Smooth muscle cell (in vitro differentiated cells): ENCODE measurements at regions not wholly inside any gene's neighbourhood (a gene's known extent, or its start where the extent isn't known, plus 50 kb on each side); places are given as distances from the start of the nearest gene placed in this dataset.

Experiments
- DNase-seq: peaks from one replicate; lab custom pipeline; 2025; ENCODE audit not compliant: unreplicated experiment; lab: John Stamatoyannopoulos, UW
- H2AFZ ChIP-seq: fragments of 200-600 bp; sonication (generic); 2 replicates; pipeline ENCODE4 v1.6.0; 2016; ENCODE audit warnings: antibody characterized with exemption, low read depth, mild to moderate bottlenecking
- H3F3A ChIP-seq: fragments of 200-600 bp; sonication (generic); 2 replicates; pipeline ENCODE4 v1.6.0; 2017; ENCODE audit warnings: antibody characterized with exemption, low read depth
- H3K27ac ChIP-seq: fragments of 200-600 bp; sonication (generic); 2 replicates; pipeline ENCODE4 v1.5.1; 2016; ENCODE audit warnings: low read depth, mild to moderate bottlenecking
- H3K27me3 ChIP-seq: fragments of 200-600 bp; sonication (generic); 2 replicates; pipeline ENCODE4 v1.6.1; 2016; ENCODE audit warnings: low read depth, mild to moderate bottlenecking
- H3K36me3 ChIP-seq: fragments of 200-600 bp; sonication (generic); 2 replicates; pipeline ENCODE4 v1.5.1; 2016; ENCODE audit warnings: low read depth
- H3K4me1 ChIP-seq: fragments of 200-600 bp; sonication (generic); 2 replicates; pipeline ENCODE4 v1.5.1; 2016; ENCODE audit warnings: low read depth
- H3K4me2 ChIP-seq: fragments of 200-600 bp; sonication (generic); 2 replicates; pipeline ENCODE4 v1.6.0; 2016; ENCODE audit warnings: mild to moderate bottlenecking
- H3K4me3 ChIP-seq: fragments of 200-600 bp; sonication (generic); 2 replicates; pipeline ENCODE4 v1.5.1; 2016; ENCODE audit warnings: mild to moderate bottlenecking
- H3K79me2 ChIP-seq: fragments of 200-600 bp; sonication (generic); 2 replicates; pipeline ENCODE4 v1.6.0; 2016; ENCODE audit warnings: low read depth, mild to moderate bottlenecking
- H3K9ac ChIP-seq: fragments of 200-600 bp; sonication (generic); 2 replicates; pipeline ENCODE4 v1.6.0; 2016; ENCODE audit warnings: low read depth
- H3K9me3 ChIP-seq: fragments of 200-600 bp; sonication (generic); replicated peaks from 2 replicates; pipeline ENCODE4 v1.5.1; 2016; ENCODE audit warnings: low read depth
- H4K20me1 ChIP-seq: fragments of 200-600 bp; sonication (generic); 2 replicates; pipeline ENCODE4 v1.6.0; 2016; ENCODE audit warnings: low read depth
- WGBS: methylation state at CpG from one replicate; pipeline ENCODE4 v1.1.7; 2016; ENCODE audit warnings: low lambda C conversion rate; 5-methylcytosine and 5-hydroxymethylcytosine counted together
- TF ChIP-seq, protein P1 (sequence below): fragments of 200-600 bp; sonication (generic); IDR thresholded peaks from 2 replicates; pipeline ENCODE4 v1.5.1; 2017; ENCODE audit warnings: borderline replicate concordance, mild to moderate bottlenecking, antibody characterized with exemption; ENCODE audit not compliant: insufficient read depth, poor library complexity, severe bottlenecking

DNA sequence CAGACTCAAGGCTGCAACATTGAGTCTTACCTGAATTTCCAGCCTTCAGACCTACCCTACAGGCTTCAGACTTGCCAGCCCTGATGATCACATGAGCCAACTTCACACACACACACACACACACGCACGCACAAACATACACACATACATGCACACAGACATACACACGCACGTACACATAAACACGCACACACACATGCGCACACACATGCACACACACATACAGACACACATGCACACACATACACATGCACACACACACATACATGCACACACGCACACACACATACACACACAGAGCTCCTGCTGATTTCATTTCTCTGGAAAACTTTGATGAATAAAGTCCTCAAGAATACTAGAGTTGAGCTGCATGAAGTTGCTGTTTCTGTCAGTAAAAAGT, 78.3 kb upstream of the SLC2A1 start:
- no peaks in the 10 kb centered on the region for H4K20me1 ChIP-seq
- H3F3A ChIP-seq = no peaks in the 10 kb centered on the region
- no peaks in the 10 kb centered on the region for H3K9me3 ChIP-seq
- no peaks in the 10 kb centered on the region for H3K79me2 ChIP-seq
- no peak overlapping the region for H3K4me2 ChIP-seq
- H3K4me3 ChIP-seq = no peak overlapping the region
- DNase-seq = no peak
- no peaks in the 10 kb centered on the region for H3K27me3 ChIP-seq
- H3K27ac ChIP-seq = no peak overlapping the region
- no peak overlapping the region for H2AFZ ChIP-seq
- TF ChIP-seq, protein P1, sequence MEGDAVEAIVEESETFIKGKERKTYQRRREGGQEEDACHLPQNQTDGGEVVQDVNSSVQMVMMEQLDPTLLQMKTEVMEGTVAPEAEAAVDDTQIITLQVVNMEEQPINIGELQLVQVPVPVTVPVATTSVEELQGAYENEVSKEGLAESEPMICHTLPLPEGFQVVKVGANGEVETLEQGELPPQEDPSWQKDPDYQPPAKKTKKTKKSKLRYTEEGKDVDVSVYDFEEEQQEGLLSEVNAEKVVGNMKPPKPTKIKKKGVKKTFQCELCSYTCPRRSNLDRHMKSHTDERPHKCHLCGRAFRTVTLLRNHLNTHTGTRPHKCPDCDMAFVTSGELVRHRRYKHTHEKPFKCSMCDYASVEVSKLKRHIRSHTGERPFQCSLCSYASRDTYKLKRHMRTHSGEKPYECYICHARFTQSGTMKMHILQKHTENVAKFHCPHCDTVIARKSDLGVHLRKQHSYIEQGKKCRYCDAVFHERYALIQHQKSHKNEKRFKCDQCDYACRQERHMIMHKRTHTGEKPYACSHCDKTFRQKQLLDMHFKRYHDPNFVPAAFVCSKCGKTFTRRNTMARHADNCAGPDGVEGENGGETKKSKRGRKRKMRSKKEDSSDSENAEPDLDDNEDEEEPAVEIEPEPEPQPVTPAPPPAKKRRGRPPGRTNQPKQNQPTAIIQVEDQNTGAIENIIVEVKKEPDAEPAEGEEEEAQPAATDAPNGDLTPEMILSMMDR = no peak
- H3K4me1 ChIP-seq = peaks cover 21% of the 10 kb centered on the region
- no peak overlapping the region for H3K9ac ChIP-seq
- 92% methylated on average over 7 of the region's 7 CpGs for WGBS
- H3K36me3 ChIP-seq = no peaks in the 10 kb centered on the region

DNA sequence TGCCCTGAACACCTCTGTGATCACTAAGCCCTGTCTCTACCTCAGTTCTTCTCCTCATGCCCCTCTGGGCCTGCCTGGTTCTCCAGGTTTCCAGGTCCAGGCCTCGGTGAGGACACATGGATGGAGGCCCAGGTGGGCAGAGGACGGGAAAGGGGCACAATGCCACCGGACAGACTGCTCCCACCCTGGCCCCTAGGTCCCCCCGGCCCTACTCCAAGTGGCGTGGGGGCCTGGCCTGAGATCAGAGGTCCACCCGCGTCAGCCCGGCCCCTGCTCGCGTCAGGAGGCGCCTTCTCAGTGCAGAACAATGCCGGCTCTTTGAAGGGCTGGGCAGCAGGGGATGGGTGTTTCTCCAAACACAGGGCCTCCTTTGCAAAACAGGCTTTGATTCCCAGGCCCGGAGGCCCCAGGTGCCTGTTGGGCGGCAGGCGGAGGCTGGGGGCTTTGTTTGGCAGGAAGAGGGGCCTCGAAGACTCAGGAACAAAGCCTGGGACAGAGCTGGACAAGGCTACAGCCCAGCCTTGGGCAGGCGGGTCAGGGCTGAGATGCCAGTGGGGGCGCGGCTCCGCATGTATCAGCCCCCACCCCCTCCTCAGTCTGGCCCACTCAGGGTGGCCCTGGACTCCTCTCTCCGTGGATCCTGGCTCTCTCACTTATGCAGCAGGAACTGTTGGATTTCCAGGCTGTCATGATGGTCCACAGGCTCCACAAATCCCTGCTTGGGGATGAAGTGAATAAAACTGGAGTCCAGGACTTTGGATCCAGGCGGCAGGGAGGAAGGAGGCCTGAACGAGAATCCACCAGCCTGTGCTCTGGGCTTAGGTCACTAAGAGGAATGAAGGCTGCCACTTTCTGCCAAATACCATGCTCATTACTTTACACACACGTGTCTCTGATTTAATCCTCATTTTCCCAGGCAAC, 77.4 kb upstream of the SLC2A1 start:
- no peak overlapping the region for H3K4me3 ChIP-seq
- no peaks in the 10 kb centered on the region for H3K36me3 ChIP-seq
- TF ChIP-seq, protein P1 = no peak
- no peak for DNase-seq
- H3F3A ChIP-seq = no peaks in the 10 kb centered on the region
- no peak overlapping the region for H3K9ac ChIP-seq
- H3K27me3 ChIP-seq = no peaks in the 10 kb centered on the region
- H2AFZ ChIP-seq = no peak overlapping the region
- no peaks in the 10 kb centered on the region for H3K79me2 ChIP-seq
- H3K4me2 ChIP-seq = no peak overlapping the region
- no peaks in the 10 kb centered on the region for H3K9me3 ChIP-seq
- H3K27ac ChIP-seq = no peak overlapping the region
- 81% methylated on average over 24 of the region's 24 CpGs for WGBS
- no peaks in the 10 kb centered on the region for H4K20me1 ChIP-seq
- peaks cover 21% of the 10 kb centered on the region for H3K4me1 ChIP-seq

DNA sequence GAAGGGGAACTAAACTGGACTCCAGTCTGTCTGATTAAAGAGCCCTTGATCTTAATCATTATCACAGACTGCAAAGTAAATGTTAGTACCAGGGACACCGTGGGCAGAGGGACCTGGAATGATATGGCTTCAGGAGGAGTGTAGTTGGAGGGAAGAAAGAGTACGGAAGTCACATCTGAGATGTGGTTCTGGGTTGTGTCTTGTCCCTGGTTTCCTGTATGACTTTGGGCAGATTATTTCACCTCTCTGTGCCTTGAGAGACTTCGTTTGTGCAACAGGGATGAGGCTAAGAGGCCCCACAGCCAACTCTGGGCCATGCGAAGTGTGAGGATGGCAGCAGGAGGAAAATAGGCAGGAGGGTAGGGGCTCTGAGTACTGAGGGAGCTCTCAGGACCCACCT, 76.1 kb upstream of the SLC2A1 start:
- H3K4me3 ChIP-seq = no peak overlapping the region
- DNase-seq = no peak
- H3F3A ChIP-seq = no peaks in the 10 kb centered on the region
- H3K9ac ChIP-seq = no peak overlapping the region
- no peak overlapping the region for H3K4me2 ChIP-seq
- H3K9me3 ChIP-seq = no peaks in the 10 kb centered on the region
- TF ChIP-seq, protein P1 = no peak
- H3K36me3 ChIP-seq = no peaks in the 10 kb centered on the region
- no peak overlapping the region for H2AFZ ChIP-seq
- no peaks in the 10 kb centered on the region for H4K20me1 ChIP-seq
- no peaks in the 10 kb centered on the region for H3K27me3 ChIP-seq
- 69% methylated on average over 4 of the region's 4 CpGs for WGBS
- H3K27ac ChIP-seq = no peak overlapping the region
- H3K79me2 ChIP-seq = no peaks in the 10 kb centered on the region
- peaks cover 21% of the 10 kb centered on the region for H3K4me1 ChIP-seq

DNA sequence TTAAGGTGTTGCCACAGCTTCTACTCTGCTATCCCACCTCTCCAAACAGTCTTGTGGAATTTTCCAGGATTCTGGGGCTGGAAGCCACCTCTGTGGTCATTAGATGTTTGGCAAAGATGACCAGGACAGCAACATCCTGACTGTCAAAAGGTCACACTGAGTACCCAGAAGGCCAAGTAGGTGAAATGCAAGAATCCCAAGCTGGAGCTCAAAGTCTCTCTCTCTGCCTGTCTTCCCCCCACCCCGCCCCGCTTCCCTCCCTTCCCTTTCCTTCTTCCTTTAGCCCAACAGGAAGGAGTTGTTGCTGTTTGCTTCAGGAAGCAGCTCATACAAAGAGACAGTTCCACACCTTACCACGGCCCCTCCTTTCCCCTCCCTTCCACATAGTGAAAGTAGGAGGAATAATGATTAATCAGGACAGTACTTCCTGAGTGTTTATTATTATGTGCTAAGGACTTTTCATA, 75.6 kb upstream of the SLC2A1 start:
- Histone ChIP-seq H3F3A (no peaks in the 10 kb centered on the region), H3K79me2 (no peaks in the 10 kb centered on the region), H3K27me3 (no peaks in the 10 kb centered on the region), H3K4me1 (peaks cover 21% of the 10 kb centered on the region), H4K20me1 (no peaks in the 10 kb centered on the region), H2AFZ (no peak overlapping the region), H3K9ac (no peak overlapping the region), H3K9me3 (no peaks in the 10 kb centered on the region), H3K36me3 (no peaks in the 10 kb centered on the region), H3K4me3 (no peak overlapping the region), H3K27ac (no peak overlapping the region), H3K4me2 (no peak overlapping the region)
- DNase-seq = no peak
- TF ChIP-seq, protein P1 = no peak
- 95% methylated on average over 3 of the region's 3 CpGs for WGBS
